Fibroblast of pulmonary artery (primary cell): ENCODE measurements at regions not wholly inside any gene's neighbourhood (a gene's known extent, or its start where the extent isn't known, plus 50 kb on each side); places are given as distances from the start of the nearest gene placed in this dataset.

Experiments used
- DNase-seq: peaks from one replicate; pipeline ENCODE4 v3.0.0-alpha.2; 2010; ENCODE audit warnings: low read depth
- H3K4me3 ChIP-seq: replicated peaks from 2 replicates; pipeline ENCODE4 v1.5.1; 2011; ENCODE audit warnings: low read depth, mild to moderate bottlenecking, control low read depth, low read length, moderate library complexity
- TF ChIP-seq, protein P1 (sequence below): IDR thresholded peaks from 2 replicates; pipeline ENCODE4 v1.5.1; 2011; ENCODE audit warnings: mild to moderate bottlenecking, control low read depth, low read length, inconsistent platforms; ENCODE audit errors: missing control alignments

DNA sequence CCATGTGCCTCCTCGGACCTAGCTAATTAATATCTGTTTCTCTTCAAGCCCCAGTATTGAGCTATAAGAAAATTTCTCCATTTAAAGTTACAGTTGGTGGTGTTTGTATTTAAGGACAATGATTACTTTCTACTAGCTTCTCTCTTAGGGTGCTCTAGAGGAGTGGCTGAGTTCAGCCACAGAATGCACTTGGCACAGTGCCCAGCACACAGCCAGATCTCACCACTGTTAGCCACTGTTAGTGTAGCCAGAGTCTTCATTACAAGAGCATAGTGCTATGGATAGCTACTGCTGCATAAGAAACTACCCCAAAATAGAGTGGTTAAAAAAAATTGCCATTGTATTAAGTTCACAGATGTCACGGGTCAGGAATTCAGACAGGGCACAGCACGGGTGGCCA is 421.3 kb downstream of the BCOR start:
- no peak overlapping the region for H3K4me3 ChIP-seq
- no peak for DNase-seq
- TF ChIP-seq, protein P1, sequence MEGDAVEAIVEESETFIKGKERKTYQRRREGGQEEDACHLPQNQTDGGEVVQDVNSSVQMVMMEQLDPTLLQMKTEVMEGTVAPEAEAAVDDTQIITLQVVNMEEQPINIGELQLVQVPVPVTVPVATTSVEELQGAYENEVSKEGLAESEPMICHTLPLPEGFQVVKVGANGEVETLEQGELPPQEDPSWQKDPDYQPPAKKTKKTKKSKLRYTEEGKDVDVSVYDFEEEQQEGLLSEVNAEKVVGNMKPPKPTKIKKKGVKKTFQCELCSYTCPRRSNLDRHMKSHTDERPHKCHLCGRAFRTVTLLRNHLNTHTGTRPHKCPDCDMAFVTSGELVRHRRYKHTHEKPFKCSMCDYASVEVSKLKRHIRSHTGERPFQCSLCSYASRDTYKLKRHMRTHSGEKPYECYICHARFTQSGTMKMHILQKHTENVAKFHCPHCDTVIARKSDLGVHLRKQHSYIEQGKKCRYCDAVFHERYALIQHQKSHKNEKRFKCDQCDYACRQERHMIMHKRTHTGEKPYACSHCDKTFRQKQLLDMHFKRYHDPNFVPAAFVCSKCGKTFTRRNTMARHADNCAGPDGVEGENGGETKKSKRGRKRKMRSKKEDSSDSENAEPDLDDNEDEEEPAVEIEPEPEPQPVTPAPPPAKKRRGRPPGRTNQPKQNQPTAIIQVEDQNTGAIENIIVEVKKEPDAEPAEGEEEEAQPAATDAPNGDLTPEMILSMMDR = no peak

DNA sequence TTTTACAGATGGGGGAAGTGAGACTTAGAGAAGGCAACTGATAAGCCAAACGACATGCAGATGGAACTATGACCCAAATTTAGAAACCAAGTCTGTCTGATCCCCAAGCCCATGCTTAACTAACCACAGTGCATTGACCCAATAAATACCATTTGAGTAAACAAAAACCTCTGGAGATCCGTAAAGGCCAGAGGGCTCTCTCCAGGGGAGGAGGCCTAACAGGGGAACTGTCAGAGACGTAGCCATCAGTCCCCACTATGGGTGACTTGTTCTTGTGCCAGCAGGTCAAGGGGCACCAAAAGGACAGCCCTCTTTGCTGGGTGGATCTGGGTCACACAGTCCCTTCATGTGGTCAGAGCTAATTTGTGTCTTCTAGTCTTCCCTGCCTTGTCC is 420.2 kb downstream of the BCOR start:
- no peak for DNase-seq
- no peak overlapping the region for H3K4me3 ChIP-seq
- TF ChIP-seq, protein P1 = no peak

DNA sequence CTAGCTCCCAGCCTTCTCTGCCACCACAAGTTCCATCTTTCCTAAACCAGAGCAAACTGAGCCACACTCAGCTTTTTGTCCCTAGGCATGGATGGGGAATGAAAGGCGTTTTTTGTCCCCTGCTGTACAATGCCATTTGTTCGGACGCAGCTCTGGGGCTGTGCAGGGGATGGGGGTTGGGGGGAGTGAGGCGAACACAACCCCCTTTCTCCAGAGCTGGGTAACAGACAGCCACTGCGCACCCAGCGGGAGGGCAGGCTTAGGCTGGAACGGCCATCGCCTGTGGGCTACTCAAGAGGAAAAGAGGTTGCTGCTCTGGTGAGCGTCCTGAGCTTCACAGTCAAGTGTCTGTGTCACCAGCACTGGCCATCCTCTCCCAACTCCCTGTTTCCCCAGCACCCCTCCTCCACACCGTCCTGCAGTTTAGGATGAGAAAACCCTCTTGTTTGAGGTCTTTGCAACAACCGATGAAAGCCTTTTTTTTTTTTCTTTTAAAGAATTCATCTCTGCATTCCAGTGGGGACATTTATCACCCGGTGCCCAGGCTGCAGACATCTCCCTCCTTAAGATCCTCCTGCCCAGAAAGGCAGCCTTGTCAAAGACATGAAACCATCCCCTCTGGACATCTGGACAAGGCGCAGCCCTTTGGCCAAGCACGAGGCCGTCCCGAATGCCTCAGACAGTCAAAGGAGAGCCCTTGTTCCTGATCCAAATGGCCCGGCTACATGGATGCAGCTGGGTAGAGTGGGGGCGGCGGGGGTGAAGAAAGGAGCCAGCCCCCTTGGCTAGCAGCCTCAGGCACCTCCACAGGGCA is 419.6 kb downstream of the BCOR start:
- H3K4me3 ChIP-seq = no peak overlapping the region
- no peak for DNase-seq
- TF ChIP-seq, protein P1 = no peak

DNA sequence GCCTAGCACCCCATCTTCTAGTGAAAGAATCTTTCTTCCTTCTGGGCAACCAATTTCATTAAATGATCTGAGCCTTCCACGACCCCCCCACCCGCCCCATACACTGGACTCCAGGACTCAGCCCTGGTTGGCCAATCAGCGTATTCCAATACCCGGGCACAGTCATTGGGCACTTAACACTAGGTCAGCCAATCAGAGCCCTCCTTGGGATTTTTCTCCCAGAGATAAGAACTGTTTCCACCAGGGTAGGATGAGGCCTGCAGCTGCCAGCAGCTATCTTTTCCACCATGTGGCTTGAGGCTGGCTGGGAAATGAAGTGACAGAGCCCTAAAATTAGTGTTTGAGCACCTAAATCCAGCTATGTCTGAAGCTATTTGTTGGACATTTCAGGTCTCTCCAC is 418.8 kb downstream of the BCOR start:
- no peak for DNase-seq
- TF ChIP-seq, protein P1 = no peak
- H3K4me3 ChIP-seq = no peak overlapping the region

DNA sequence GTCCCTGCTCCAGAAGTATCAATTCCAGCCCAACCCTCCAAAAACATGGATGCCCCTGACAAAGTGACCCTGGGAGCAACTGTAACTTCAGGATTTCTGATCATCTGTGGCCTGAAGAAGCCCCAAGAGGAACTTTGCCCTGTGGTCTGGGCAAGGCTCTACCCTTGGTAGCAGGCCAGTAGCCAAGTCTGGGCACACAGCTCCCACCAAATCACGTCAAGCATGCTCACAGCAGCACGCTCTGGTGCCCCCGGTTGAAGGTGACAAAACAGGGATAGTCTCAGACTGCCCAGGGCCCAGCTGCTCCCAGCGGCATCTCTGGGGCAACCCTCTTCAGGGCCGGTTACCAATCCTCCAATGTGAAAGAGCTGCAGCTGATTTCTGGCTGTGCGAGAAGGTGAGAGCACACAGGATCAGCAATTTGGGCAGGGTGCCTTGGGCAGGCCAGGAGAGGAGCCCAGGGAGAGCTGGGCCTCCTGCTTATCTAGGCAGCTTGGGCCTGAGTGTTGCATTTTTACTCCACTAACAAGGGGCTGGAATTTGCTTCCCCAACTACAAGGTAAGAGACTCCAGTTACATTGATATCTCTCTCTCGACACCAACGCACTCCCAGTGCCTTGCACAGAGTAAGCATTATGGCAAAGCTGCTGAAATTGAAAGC is 418.1 kb downstream of the BCOR start:
- no peak overlapping the region for H3K4me3 ChIP-seq
- no peak for DNase-seq
- TF ChIP-seq, protein P1 = no peak

DNA sequence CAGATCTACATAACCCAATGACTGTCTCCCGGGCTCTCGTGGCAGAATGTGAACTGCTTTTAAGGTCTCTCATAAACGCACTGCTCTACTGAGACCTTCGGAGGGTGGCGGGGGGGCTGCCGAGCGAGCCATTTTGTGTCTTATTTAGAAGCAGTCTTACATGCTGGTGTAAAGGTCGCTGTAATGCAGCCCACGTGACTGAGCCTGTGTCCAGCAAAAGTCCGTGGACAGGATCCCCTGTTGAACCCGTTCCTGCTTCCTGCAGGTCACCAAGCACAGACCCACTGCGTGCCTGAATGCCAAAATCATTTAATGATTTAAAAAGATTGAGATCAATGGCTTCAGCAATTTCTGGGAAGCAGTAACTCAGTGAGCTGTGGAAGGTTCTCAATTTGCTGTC is 415.9 kb downstream of the BCOR start:
- no peak for DNase-seq
- no peak overlapping the region for H3K4me3 ChIP-seq
- TF ChIP-seq, protein P1 = no peak

DNA sequence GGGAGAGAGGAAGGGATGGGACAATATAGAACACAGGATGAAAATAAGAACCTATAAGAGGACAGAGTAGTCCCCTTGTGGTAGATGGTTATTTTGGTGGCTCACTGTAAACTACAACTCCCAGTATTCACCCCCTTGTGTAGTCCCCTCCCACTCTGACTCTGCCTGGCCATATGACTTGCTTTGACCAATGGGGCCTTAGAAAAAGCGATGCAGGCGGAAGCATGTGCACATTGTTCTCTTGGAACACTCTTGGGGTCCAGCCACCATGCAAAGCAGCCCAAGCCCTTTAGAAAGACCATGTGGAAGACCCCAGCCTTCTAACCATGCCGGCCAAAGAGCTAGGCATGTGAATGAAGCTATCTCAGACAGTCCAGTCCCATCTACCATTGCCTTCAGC is 415.0 kb downstream of the BCOR start:
- H3K4me3 ChIP-seq = no peak overlapping the region
- TF ChIP-seq, protein P1 = no peak
- DNase-seq = no peak
